ENCODE measurements at regions not wholly inside any gene's neighbourhood (a gene's known extent, or its start where the extent isn't known, plus 50 kb on each side); places are given as distances from the start of the nearest gene placed in this dataset.

DNA sequence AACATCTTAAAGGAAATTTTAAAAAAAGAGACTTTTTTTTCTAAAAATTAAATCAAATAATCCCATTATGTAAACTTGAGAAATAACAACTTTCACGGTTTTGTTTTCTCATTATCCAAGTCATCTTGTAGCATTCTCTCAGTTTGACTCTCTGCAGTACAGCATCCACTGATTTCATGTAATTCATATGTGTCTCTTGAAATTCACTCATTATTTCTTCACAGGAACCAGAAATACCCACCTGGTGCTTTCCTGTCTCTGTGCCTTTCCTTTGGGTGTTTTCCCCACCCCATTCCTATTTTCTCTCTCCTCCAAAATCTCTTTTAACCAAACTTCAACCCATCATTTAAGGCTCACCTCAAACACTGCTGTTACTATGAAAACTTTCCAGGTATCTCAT lies 116.1 kb upstream of the STK17B start:
- H3K9me2 ChIP-seq (ENCODE audit: insufficient read depth): no peaks in the 10 kb centered on the region
- no peak overlapping the region for H3K9ac ChIP-seq (ENCODE audit: low read length)
- TF ChIP-seq EZH2 (IDR thresholded peaks at IDR 0.05) (no peak), CBX3 (IDR thresholded peaks at IDR 0.05; ENCODE audit: low read depth) (no peak), EGR1 (IDR thresholded peaks at IDR 0.05; ENCODE audit: low read depth) (no peak), JUND (IDR thresholded peaks at IDR 0.05) (no peak), FOSL1 (IDR thresholded peaks at IDR 0.05; ENCODE audit: low read depth) (no peak), EZH2phosphoT487 (IDR thresholded peaks at IDR 0.05; ENCODE audit: borderline replicate concordance) (no peak), ZNF274 (IDR thresholded peaks at IDR 0.05; ENCODE audit: low read depth, low read length) (no peak), CEBPB (IDR thresholded peaks at IDR 0.05; ENCODE audit: low read depth) (no peak), SP1 (IDR thresholded peaks at IDR 0.05; ENCODE audit: low read depth) (no peak), POLR2AphosphoS5 (IDR thresholded peaks at IDR 0.05; ENCODE audit: low read depth, low read length) (no peak), SRF (IDR thresholded peaks at IDR 0.05; ENCODE audit: low read depth) (no peak)
- TF ChIP-seq, protein P1, sequence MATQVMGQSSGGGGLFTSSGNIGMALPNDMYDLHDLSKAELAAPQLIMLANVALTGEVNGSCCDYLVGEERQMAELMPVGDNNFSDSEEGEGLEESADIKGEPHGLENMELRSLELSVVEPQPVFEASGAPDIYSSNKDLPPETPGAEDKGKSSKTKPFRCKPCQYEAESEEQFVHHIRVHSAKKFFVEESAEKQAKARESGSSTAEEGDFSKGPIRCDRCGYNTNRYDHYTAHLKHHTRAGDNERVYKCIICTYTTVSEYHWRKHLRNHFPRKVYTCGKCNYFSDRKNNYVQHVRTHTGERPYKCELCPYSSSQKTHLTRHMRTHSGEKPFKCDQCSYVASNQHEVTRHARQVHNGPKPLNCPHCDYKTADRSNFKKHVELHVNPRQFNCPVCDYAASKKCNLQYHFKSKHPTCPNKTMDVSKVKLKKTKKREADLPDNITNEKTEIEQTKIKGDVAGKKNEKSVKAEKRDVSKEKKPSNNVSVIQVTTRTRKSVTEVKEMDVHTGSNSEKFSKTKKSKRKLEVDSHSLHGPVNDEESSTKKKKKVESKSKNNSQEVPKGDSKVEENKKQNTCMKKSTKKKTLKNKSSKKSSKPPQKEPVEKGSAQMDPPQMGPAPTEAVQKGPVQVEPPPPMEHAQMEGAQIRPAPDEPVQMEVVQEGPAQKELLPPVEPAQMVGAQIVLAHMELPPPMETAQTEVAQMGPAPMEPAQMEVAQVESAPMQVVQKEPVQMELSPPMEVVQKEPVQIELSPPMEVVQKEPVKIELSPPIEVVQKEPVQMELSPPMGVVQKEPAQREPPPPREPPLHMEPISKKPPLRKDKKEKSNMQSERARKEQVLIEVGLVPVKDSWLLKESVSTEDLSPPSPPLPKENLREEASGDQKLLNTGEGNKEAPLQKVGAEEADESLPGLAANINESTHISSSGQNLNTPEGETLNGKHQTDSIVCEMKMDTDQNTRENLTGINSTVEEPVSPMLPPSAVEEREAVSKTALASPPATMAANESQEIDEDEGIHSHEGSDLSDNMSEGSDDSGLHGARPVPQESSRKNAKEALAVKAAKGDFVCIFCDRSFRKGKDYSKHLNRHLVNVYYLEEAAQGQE (IDR thresholded peaks at IDR 0.05; ENCODE audit: low read depth): no peak
- TF ChIP-seq, protein P2, sequence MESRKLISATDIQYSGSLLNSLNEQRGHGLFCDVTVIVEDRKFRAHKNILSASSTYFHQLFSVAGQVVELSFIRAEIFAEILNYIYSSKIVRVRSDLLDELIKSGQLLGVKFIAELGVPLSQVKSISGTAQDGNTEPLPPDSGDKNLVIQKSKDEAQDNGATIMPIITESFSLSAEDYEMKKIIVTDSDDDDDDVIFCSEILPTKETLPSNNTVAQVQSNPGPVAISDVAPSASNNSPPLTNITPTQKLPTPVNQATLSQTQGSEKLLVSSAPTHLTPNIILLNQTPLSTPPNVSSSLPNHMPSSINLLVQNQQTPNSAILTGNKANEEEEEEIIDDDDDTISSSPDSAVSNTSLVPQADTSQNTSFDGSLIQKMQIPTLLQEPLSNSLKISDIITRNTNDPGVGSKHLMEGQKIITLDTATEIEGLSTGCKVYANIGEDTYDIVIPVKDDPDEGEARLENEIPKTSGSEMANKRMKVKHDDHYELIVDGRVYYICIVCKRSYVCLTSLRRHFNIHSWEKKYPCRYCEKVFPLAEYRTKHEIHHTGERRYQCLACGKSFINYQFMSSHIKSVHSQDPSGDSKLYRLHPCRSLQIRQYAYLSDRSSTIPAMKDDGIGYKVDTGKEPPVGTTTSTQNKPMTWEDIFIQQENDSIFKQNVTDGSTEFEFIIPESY (IDR thresholded peaks at IDR 0.05; ENCODE audit: extremely low read depth, insufficient replicate concordance, low read length): no peak
- H3K4me2 ChIP-seq (ENCODE audit: low read length): no peak overlapping the region
- no peaks in the 10 kb centered on the region for H3K36me3 ChIP-seq (ENCODE audit: control insufficient read depth in 1 of 2, insufficient read depth in 2 of 2, low read length in 2 of 2)
- no peak for DNase-seq (ENCODE audit: low read depth, low spot score)
- intact Hi-C loops (cut with micrococcal nuclease): no loop called here
- H3K4me3 ChIP-seq (replicated peaks in 1 of 2; ENCODE audit: low read depth in 1 of 2, low read length in 2 of 2): no peak overlapping the region
- no peaks in the 10 kb centered on the region for H3K79me2 ChIP-seq (ENCODE audit: insufficient read depth, low read length)
- ChIA-PET CTCF (no interaction called here), RAD21 (ENCODE audit: low non-redundant PET in 1 of 2, low total read pairs in 2 of 2, uncharacterized antibody in 2 of 2, unreplicated experiment in 2 of 2) (no interaction called here), POLR2A (no interaction called here)
- H3K4me1 ChIP-seq (ENCODE audit: control insufficient read depth in 1 of 2, insufficient read depth in 2 of 2, low read length in 2 of 2): peaks cover 10 to 15% of the 10 kb centered on the region in 2 experiments; a peak in 3 of 4 replicates
- H3K27ac ChIP-seq (ENCODE audit: low read depth, low read length): no peak overlapping the region
- no peaks in the 10 kb centered on the region for H4K20me1 ChIP-seq (ENCODE audit: insufficient read depth)
- no peak overlapping the region for H2AFZ ChIP-seq (ENCODE audit: low read depth, low read length, poor library complexity, severe bottlenecking)
- ATAC-seq: no peak
- no peaks in the 10 kb centered on the region for H3K27me3 ChIP-seq (ENCODE audit: insufficient read depth, low read length)
- no TSS peak for BruUV-seq (replicated peaks)
- H3K9me3 ChIP-seq (ENCODE audit: control insufficient read depth in 1 of 2, insufficient read depth in 1 of 2, low read depth in 1 of 2, low read length in 2 of 2): no peaks in the 10 kb centered on the region

Data from HCT116 (cell line).